Right atrium auricular region (tissue), 2 donors: ENCODE measurements at regions not wholly inside any gene's neighbourhood (a gene's known extent, or its start where the extent isn't known, plus 50 kb on each side); places are given as distances from the start of the nearest gene placed in this dataset.

Experiments
- DNase-seq: peaks from one replicate; pipeline ENCODE4 v3.0.0-alpha.2; 2019; ENCODE audit warnings: low spot score
- H3K27ac ChIP-seq, 2 donors: fragments of 200-600 bp; sonication (generic); 1 replicate in 1 of 2; 2 replicates in 1 of 2; pipeline ENCODE4 v1.5.1; 2016 to 2019
- H3K27me3 ChIP-seq, 2 donors: fragments of 200-600 bp; sonication (generic); one replicate each; pipeline versions ENCODE4 v1.5.1 to v1.6.0; 2017 to 2019
- H3K36me3 ChIP-seq: fragments of 200-600 bp; sonication (generic); one replicate; pipeline ENCODE4 v1.5.1; 2016
- H3K4me1 ChIP-seq, 2 donors: fragments of 200-600 bp; sonication (generic); one replicate each; pipeline versions ENCODE4 v1.5.1 to v1.6.0; 2017 to 2019
- H3K4me3 ChIP-seq, 2 donors: fragments of 200-600 bp; sonication (generic); 1 replicate in 1 of 2; 2 replicates in 1 of 2; pipeline ENCODE4 v1.5.1; 2017 to 2019; ENCODE audit warnings: mild to moderate bottlenecking in 1 of 2, moderate library complexity in 1 of 2
- H3K9me3 ChIP-seq, 2 donors: fragments of 200-600 bp; sonication (generic); one replicate each; pipeline ENCODE4 v1.5.1; 2019
- TF ChIP-seq, protein P1 (sequence below), 2 donors: fragments of 200-600 bp; sonication (generic); IDR thresholded peaks; one replicate each; pipeline ENCODE4 v1.5.1; 2019; ENCODE audit warnings: antibody characterized with exemption in 2 of 2

- Histone ChIP-seq H3K27me3 (no peaks in the 10 kb centered on the region), H3K27ac (no peak overlapping the region), H3K4me1 (no peaks in the 10 kb centered on the region), H3K9me3 (no peaks in the 10 kb centered on the region), H3K4me3 (no peak overlapping the region), H3K36me3 (no peaks in the 10 kb centered on the region)
- DNase-seq = no peak
- TF ChIP-seq, protein P1, sequence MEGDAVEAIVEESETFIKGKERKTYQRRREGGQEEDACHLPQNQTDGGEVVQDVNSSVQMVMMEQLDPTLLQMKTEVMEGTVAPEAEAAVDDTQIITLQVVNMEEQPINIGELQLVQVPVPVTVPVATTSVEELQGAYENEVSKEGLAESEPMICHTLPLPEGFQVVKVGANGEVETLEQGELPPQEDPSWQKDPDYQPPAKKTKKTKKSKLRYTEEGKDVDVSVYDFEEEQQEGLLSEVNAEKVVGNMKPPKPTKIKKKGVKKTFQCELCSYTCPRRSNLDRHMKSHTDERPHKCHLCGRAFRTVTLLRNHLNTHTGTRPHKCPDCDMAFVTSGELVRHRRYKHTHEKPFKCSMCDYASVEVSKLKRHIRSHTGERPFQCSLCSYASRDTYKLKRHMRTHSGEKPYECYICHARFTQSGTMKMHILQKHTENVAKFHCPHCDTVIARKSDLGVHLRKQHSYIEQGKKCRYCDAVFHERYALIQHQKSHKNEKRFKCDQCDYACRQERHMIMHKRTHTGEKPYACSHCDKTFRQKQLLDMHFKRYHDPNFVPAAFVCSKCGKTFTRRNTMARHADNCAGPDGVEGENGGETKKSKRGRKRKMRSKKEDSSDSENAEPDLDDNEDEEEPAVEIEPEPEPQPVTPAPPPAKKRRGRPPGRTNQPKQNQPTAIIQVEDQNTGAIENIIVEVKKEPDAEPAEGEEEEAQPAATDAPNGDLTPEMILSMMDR (IDR thresholded peaks at IDR 0.05) = no peak
These were observed 452.9 kb upstream of the B3GAT1 start for GRCh38 chr11:134864968-134865305.

- DNase-seq = no peak
- H3K9me3 ChIP-seq = no peaks in the 10 kb centered on the region
- no peak overlapping the region for H3K4me3 ChIP-seq
- TF ChIP-seq, protein P1 (IDR thresholded peaks at IDR 0.05) = no peak
- no peaks in the 10 kb centered on the region for H3K4me1 ChIP-seq
- H3K36me3 ChIP-seq = no peaks in the 10 kb centered on the region
- H3K27ac ChIP-seq = no peak overlapping the region
- H3K27me3 ChIP-seq = no peaks in the 10 kb centered on the region
These were observed 452.4 kb upstream of the B3GAT1 start for GRCh38 chr11:134864233-134864967.

GRCh38 chr11:134863294-134863693, 451.3 kb upstream of the B3GAT1 start:
- Histone ChIP-seq H3K27ac (no peak overlapping the region), H3K27me3 (no peaks in the 10 kb centered on the region), H3K4me3 (no peak overlapping the region), H3K36me3 (no peaks in the 10 kb centered on the region), H3K4me1 (no peaks in the 10 kb centered on the region), H3K9me3 (no peaks in the 10 kb centered on the region)
- no peak for DNase-seq
- TF ChIP-seq, protein P1 (IDR thresholded peaks at IDR 0.05) = no peak

DNA sequence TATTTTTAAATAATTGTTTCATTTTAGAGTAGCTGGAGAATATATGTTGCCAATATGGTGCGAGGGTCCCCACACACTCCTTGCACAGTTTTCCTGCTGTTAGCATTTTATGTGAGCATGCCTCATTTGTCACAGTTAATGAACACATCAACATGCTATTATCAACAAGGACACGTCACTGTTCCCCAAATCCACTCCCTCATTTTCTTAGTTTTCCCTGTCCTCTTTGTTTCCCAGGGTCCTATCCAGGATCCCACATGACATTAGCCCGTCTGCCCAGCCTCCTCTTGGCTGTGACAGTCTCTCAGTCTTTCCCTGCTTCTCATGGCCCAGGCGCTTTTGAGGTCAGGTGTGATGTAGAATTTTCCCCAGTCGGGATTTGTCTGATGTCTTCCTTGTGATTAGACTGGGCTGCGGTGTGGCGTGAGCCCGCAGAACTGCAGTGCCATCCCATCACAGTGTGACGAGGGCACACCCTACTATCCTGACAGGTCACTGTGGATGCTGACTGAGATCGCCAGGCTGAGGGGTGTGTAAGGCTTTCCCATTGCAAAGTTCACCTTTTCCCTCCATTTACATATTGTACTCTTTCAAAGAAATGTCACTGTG, 450.6 kb upstream of the B3GAT1 start:
- TF ChIP-seq, protein P1 (IDR thresholded peaks at IDR 0.05) = no peak
- Histone ChIP-seq H3K9me3 (no peaks in the 10 kb centered on the region), H3K4me1 (no peaks in the 10 kb centered on the region), H3K27me3 (no peaks in the 10 kb centered on the region), H3K27ac (no peak overlapping the region), H3K36me3 (no peaks in the 10 kb centered on the region), H3K4me3 (no peak overlapping the region)
- no peak for DNase-seq

GRCh38 chr11:134862105-134862502, 450.1 kb upstream of the B3GAT1 start:
- TF ChIP-seq, protein P1 (IDR thresholded peaks at IDR 0.05) = no peak
- Histone ChIP-seq H3K27me3 (no peaks in the 10 kb centered on the region), H3K9me3 (no peaks in the 10 kb centered on the region), H3K4me1 (no peaks in the 10 kb centered on the region), H3K27ac (no peak overlapping the region), H3K4me3 (no peak overlapping the region), H3K36me3 (no peaks in the 10 kb centered on the region)
- DNase-seq = no peak
